ENCODE measurements at regions not wholly inside any gene's neighbourhood (a gene's known extent, or its start where the extent isn't known, plus 50 kb on each side); places are given as distances from the start of the nearest gene placed in this dataset.

GRCh38 chr4:186912606-186913005, 188.9 kb upstream of the FAT1 start:
- no peak for TF ChIP-seq CTCF (conservative IDR thresholded peaks at IDR 0.05; ENCODE audit: low read depth, low read length)
- TF ChIP-seq CEBPB (IDR thresholded peaks at IDR 0.05; ENCODE audit: low read depth, low read length), result no peak
- TF ChIP-seq POLR2A (IDR thresholded peaks at IDR 0.05; ENCODE audit: low read depth, low read length), result no peak
- TF ChIP-seq CHD1 (IDR thresholded peaks at IDR 0.05; ENCODE audit: low read depth, low read length), result no peak
- TF ChIP-seq RCOR1 (IDR thresholded peaks at IDR 0.05; ENCODE audit: insufficient replicate concordance, low read length), result no peak
- no peak for TF ChIP-seq MXI1 (IDR thresholded peaks at IDR 0.05; ENCODE audit: borderline replicate concordance, low read depth, low read length)
- no peak for TF ChIP-seq BHLHE40 (IDR thresholded peaks at IDR 0.05; ENCODE audit: low read depth, low read length)
- TF ChIP-seq MAZ (IDR thresholded peaks at IDR 0.05; ENCODE audit: borderline replicate concordance, low read depth, low read length), result no peak
- TF ChIP-seq SMC3 (IDR thresholded peaks at IDR 0.05; ENCODE audit: low read depth, low read length), result no peak
